Vagina (tissue), 2 donors: ENCODE measurements at regions not wholly inside any gene's neighbourhood (a gene's known extent, or its start where the extent isn't known, plus 50 kb on each side); places are given as distances from the start of the nearest gene placed in this dataset.

Experiments used
- POLR2A ChIP-seq, 2 donors: fragments of 450-650 bp; IDR thresholded peaks; one replicate each; pipeline ENCODE4 v1.6.1; 2017; ENCODE audit warnings: antibody characterized with exemption in 2 of 2, mild to moderate bottlenecking in 2 of 2, moderate library complexity in 2 of 2
- POLR2AphosphoS5 ChIP-seq, 2 donors: sonication (generic); formaldehyde crosslinking; IDR thresholded peaks; one replicate each; pipeline ENCODE4 v1.9.0; 2017; ENCODE audit warnings: antibody characterized with exemption in 2 of 2, mild to moderate bottlenecking in 2 of 2, low read depth in 1 of 2; ENCODE audit not compliant: insufficient read depth in 1 of 2
- TF ChIP-seq, protein P1 (sequence below), 3 experiments: fragments of 450-650 bp in 2 of 3; fragments of 200-600 bp in 1 of 3; sonication (generic) in 1 of 3; IDR thresholded peaks; one replicate each; pipeline ENCODE4 v1.5.1; 2017 to 2019; ENCODE audit warnings: antibody characterized with exemption in 3 of 3, mild to moderate bottlenecking in 2 of 3, moderate library complexity in 2 of 3

DNA sequence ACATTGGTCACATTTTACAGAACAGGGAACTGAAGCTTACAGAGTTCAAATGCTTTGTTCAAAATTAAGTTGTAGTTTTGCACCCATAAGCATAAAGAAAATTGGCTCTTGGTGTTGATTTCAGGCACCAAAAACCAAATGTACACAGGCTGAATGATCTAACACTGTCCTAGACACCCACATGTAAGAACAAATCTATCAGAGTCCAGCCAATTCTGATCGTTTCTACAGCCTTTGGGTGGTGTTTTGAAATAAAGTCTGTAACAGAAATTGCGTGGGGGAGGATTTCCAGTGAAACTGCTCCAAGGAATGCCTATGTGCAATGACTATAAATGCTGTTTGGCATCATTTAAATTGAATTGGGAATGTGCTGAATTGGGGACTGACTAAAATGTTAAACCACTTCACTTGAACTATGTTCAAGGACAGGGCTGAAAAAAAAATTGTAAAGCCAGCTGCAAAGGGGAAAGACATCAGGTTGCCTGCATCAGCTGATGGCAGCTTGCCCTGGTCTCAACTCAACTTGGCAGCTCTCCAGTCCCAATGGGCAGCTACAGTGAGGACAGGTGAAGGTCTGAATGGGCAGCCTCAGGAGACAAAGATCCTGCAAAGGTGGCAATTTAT lies 92.2 kb upstream of the TRPC7 start:
- TF ChIP-seq, protein P1, sequence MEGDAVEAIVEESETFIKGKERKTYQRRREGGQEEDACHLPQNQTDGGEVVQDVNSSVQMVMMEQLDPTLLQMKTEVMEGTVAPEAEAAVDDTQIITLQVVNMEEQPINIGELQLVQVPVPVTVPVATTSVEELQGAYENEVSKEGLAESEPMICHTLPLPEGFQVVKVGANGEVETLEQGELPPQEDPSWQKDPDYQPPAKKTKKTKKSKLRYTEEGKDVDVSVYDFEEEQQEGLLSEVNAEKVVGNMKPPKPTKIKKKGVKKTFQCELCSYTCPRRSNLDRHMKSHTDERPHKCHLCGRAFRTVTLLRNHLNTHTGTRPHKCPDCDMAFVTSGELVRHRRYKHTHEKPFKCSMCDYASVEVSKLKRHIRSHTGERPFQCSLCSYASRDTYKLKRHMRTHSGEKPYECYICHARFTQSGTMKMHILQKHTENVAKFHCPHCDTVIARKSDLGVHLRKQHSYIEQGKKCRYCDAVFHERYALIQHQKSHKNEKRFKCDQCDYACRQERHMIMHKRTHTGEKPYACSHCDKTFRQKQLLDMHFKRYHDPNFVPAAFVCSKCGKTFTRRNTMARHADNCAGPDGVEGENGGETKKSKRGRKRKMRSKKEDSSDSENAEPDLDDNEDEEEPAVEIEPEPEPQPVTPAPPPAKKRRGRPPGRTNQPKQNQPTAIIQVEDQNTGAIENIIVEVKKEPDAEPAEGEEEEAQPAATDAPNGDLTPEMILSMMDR (IDR thresholded peaks at IDR 0.05): no peak
- TF ChIP-seq POLR2AphosphoS5 (IDR thresholded peaks at IDR 0.05; ENCODE audit: insufficient read depth in 1 of 2, low read depth in 1 of 2): no peak
- no peak for TF ChIP-seq POLR2A (IDR thresholded peaks at IDR 0.05)
